Loucy (cell line): ENCODE measurements at regions not wholly inside any gene's neighbourhood (a gene's known extent, or its start where the extent isn't known, plus 50 kb on each side); places are given as distances from the start of the nearest gene placed in this dataset.

Source experiments
- CTCF ChIP-seq: fragments of 200-600 bp; sonication (generic); conservative IDR thresholded peaks from 2 replicates; pipeline ENCODE4 v1.5.1; 2014; ENCODE audit warnings: mild to moderate bottlenecking, antibody characterized with exemption, low read length
- EZH2phosphoT487 ChIP-seq: fragments of 200-600 bp; IDR thresholded peaks from 2 replicates; pipeline ENCODE4 v1.6.1; 2018; ENCODE audit warnings: antibody characterized with exemption, mild to moderate bottlenecking, moderate library complexity, borderline replicate concordance

DNA sequence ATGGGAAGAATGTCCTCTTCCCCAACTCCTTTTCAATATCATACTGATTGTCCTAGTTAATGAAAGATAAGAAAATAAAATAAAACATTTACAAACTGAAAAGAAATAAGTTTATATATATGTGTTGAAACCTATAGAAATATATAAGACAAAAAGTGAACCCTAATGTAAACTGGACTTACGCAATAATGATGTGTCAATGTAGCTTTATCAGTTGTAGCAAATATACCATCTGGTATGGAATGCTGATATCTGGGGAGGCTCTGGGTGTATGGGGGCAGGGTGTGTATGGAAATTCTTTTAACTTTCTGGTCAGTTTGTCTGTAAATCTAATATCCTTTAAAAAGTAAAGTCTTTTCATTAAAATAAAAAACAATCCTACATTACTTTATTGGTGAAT lies 603.9 kb downstream of the DMRTA1 start:
- TF ChIP-seq CTCF (no peak), EZH2phosphoT487 (no peak)
